HAP-1 (cell line): ENCODE measurements at regions not wholly inside any gene's neighbourhood (a gene's known extent, or its start where the extent isn't known, plus 50 kb on each side); places are given as distances from the start of the nearest gene placed in this dataset.

Source experiments
- DNase-seq, 2 experiments: peaks; one replicate each; pipeline ENCODE4 v3.0.0-alpha.2; 2016 to 2020; ENCODE audit warnings: low spot score in 2 of 2
- H3K27me3 ChIP-seq: fragments of 250-450 bp; sonication (Bioruptor Pico); 2 replicates; pipeline ENCODE4 v1.5.1; 2020; ENCODE audit warnings: low read depth, mild to moderate bottlenecking, moderate library complexity
- H3K36me3 ChIP-seq: fragments of 250-450 bp; sonication (Bioruptor Pico); replicated peaks from 2 replicates; pipeline ENCODE4 v1.5.1; 2020; ENCODE audit warnings: mild to moderate bottlenecking
- H3K4me1 ChIP-seq: fragments of 250-450 bp; sonication (Bioruptor Pico); 2 replicates; pipeline ENCODE4 v1.5.1; 2020; ENCODE audit warnings: mild to moderate bottlenecking
- H3K4me3 ChIP-seq: fragments of 250-450 bp; sonication (Bioruptor Pico); 2 replicates; pipeline ENCODE4 v1.5.1; 2020; ENCODE audit warnings: mild to moderate bottlenecking, moderate library complexity
- H3K9me3 ChIP-seq: fragments of 250-450 bp; sonication (Bioruptor Pico); 2 replicates; pipeline ENCODE4 v1.5.1; 2020; ENCODE audit warnings: mild to moderate bottlenecking, moderate library complexity
- in situ Hi-C: fragments of 300-500 bp; cut with MboI; formaldehyde crosslinking; loops from 3 replicates; pipeline ENCODE4 v1.14.3; 2020; ENCODE audit warnings: low sequenced_read_pairs, inconsistent platforms, mixed read lengths

GRCh38 chr17:72399608-72400487, 279.0 kb downstream of the SOX9 start:
- DNase-seq = no peak
- H3K36me3 ChIP-seq = no peaks in the 10 kb centered on the region
- no peaks in the 10 kb centered on the region for H3K4me1 ChIP-seq
- H3K4me3 ChIP-seq = no peak overlapping the region
- H3K9me3 ChIP-seq = no peaks in the 10 kb centered on the region
- H3K27me3 ChIP-seq = no peaks in the 10 kb centered on the region
- in situ Hi-C loops = no loop called here

- Histone ChIP-seq H3K27me3 (no peaks in the 10 kb centered on the region), H3K36me3 (no peaks in the 10 kb centered on the region), H3K9me3 (no peaks in the 10 kb centered on the region), H3K4me1 (no peaks in the 10 kb centered on the region), H3K4me3 (no peak overlapping the region)
- in situ Hi-C loops = no loop called here
- no peak for DNase-seq
Measured at GRCh38 chr17:72400488-72400827, 279.6 kb downstream of the SOX9 start.

- DNase-seq = no peak
- Histone ChIP-seq H3K27me3 (no peaks in the 10 kb centered on the region), H3K36me3 (no peaks in the 10 kb centered on the region), H3K4me1 (no peaks in the 10 kb centered on the region), H3K4me3 (no peak overlapping the region), H3K9me3 (no peaks in the 10 kb centered on the region)
- in situ Hi-C loops = no loop called here
Measured at GRCh38 chr17:72400863-72401262, 280.0 kb downstream of the SOX9 start.

- Histone ChIP-seq H3K36me3 (no peaks in the 10 kb centered on the region), H3K4me3 (no peak overlapping the region), H3K4me1 (no peaks in the 10 kb centered on the region), H3K27me3 (no peaks in the 10 kb centered on the region), H3K9me3 (no peaks in the 10 kb centered on the region)
- in situ Hi-C loops = no loop called here
- DNase-seq = no peak
Measured at GRCh38 chr17:72401883-72402726, 281.3 kb downstream of the SOX9 start.

DNA sequence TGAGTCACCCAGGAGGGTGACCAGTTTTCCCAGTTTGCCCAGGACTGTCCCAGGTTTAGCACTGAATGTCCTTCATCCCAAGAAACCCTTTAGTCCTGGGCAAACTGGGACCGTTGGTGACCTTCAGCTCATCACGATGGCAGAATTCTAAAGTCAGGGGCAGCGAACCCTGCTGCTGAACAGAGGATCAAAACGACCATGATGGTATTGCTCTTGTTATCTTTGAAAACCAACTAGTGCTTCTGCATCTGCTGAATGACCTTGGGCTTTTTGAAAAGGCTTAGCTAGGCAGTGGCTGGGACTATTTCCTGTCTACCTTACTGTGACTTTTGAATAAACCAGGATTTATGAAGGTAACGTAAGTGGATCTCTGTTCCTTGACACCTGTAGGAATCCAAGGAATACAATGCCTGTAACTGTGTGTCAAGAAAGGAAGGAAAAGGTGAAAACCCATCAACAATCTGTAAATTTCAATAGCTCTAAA, 281.9 kb downstream of the SOX9 start:
- no peaks in the 10 kb centered on the region for H3K4me1 ChIP-seq
- no peaks in the 10 kb centered on the region for H3K36me3 ChIP-seq
- H3K4me3 ChIP-seq = no peak overlapping the region
- H3K9me3 ChIP-seq = no peaks in the 10 kb centered on the region
- in situ Hi-C loops = no loop called here
- DNase-seq = no peak
- H3K27me3 ChIP-seq = no peaks in the 10 kb centered on the region

DNA sequence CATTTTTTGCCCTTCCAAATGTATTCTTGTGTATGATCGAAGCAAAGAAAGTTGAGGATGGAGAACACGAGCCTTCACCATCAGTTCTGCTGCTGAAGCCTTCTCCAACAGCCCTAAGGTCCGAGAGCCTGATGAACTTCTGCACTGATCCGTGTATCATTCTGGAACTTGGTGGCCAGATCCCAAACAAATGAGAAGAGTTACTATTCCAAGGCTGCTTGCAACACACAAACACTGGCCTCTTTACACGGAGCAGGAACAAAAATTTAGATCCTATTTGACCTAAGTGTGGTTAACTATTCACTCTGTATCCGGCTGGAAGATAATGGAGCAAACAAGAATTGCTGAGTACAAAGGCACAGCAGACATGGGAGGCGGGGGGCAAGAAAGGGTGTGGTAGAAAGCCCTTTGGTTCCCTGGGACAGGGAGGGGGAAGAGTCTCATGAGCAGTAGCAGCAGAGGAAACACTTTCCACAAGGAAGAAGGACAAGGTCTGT, 282.9 kb downstream of the SOX9 start:
- Histone ChIP-seq H3K4me1 (no peaks in the 10 kb centered on the region), H3K9me3 (no peaks in the 10 kb centered on the region), H3K27me3 (no peaks in the 10 kb centered on the region), H3K36me3 (no peaks in the 10 kb centered on the region), H3K4me3 (no peak overlapping the region)
- no peak for DNase-seq
- in situ Hi-C loops = no loop called here

GRCh38 chr17:72404872-72405271, 284.1 kb downstream of the SOX9 start:
- H3K4me1 ChIP-seq = no peaks in the 10 kb centered on the region
- H3K36me3 ChIP-seq = no peaks in the 10 kb centered on the region
- DNase-seq = no peak
- no peaks in the 10 kb centered on the region for H3K9me3 ChIP-seq
- H3K4me3 ChIP-seq = no peak overlapping the region
- in situ Hi-C loops = no loop called here
- no peaks in the 10 kb centered on the region for H3K27me3 ChIP-seq

GRCh38 chr17:72405662-72406230, 284.9 kb downstream of the SOX9 start:
- DNase-seq = no peak
- Histone ChIP-seq H3K36me3 (no peaks in the 10 kb centered on the region), H3K27me3 (no peaks in the 10 kb centered on the region), H3K4me1 (no peaks in the 10 kb centered on the region), H3K4me3 (no peak overlapping the region), H3K9me3 (no peaks in the 10 kb centered on the region)
- in situ Hi-C loops = no loop called here

GRCh38 chr17:72406498-72406897, 285.7 kb downstream of the SOX9 start:
- no peaks in the 10 kb centered on the region for H3K27me3 ChIP-seq
- H3K9me3 ChIP-seq = no peaks in the 10 kb centered on the region
- H3K36me3 ChIP-seq = no peaks in the 10 kb centered on the region
- no peak for DNase-seq
- in situ Hi-C loops = no loop called here
- H3K4me1 ChIP-seq = no peaks in the 10 kb centered on the region
- no peak overlapping the region for H3K4me3 ChIP-seq

- Histone ChIP-seq H3K4me3 (no peak overlapping the region), H3K4me1 (no peaks in the 10 kb centered on the region), H3K9me3 (no peaks in the 10 kb centered on the region), H3K36me3 (no peaks in the 10 kb centered on the region), H3K27me3 (no peaks in the 10 kb centered on the region)
- DNase-seq = no peak
- in situ Hi-C loops = no loop called here
Measured at GRCh38 chr17:72407336-72407909, 286.6 kb downstream of the SOX9 start.

- in situ Hi-C loops = no loop called here
- no peaks in the 10 kb centered on the region for H3K9me3 ChIP-seq
- no peaks in the 10 kb centered on the region for H3K36me3 ChIP-seq
- H3K27me3 ChIP-seq = no peaks in the 10 kb centered on the region
- DNase-seq = no peak
- H3K4me1 ChIP-seq = no peaks in the 10 kb centered on the region
- H3K4me3 ChIP-seq = no peak overlapping the region
Measured at GRCh38 chr17:72407931-72408330, 287.1 kb downstream of the SOX9 start.

- Histone ChIP-seq H3K27me3 (no peaks in the 10 kb centered on the region), H3K4me1 (no peaks in the 10 kb centered on the region), H3K36me3 (no peaks in the 10 kb centered on the region), H3K4me3 (no peak overlapping the region), H3K9me3 (no peaks in the 10 kb centered on the region)
- DNase-seq = no peak
- in situ Hi-C loops = no loop called here
Measured at GRCh38 chr17:72408641-72409040, 287.8 kb downstream of the SOX9 start.

GRCh38 chr17:72409405-72410002, 288.7 kb downstream of the SOX9 start:
- Histone ChIP-seq H3K36me3 (no peaks in the 10 kb centered on the region), H3K9me3 (no peaks in the 10 kb centered on the region), H3K27me3 (no peaks in the 10 kb centered on the region), H3K4me3 (no peak overlapping the region), H3K4me1 (no peaks in the 10 kb centered on the region)
- DNase-seq = no peak
- in situ Hi-C loops = no loop called here
